ENCODE measurements at regions not wholly inside any gene's neighbourhood (a gene's known extent, or its start where the extent isn't known, plus 50 kb on each side); places are given as distances from the start of the nearest gene placed in this dataset.

GRCh38 chr9:120330031-120330430 is 249.9 kb downstream of the CDK5RAP2 start:
- H3K27ac Mint-ChIP-seq (ENCODE audit: unreplicated experiment), result no peak overlapping the region
- H3K9me3 Mint-ChIP-seq, result no peaks in the 10 kb centered on the region
- no peak overlapping the region for H3K4me3 Mint-ChIP-seq
- no peak for TF ChIP-seq CTCF (conservative IDR thresholded peaks at IDR 0.05)
- peaks cover 13% of the 10 kb centered on the region for H3K27me3 Mint-ChIP-seq (ENCODE audit: low read depth)
- DNase-seq (ENCODE audit: low read depth, low spot score), result no peak
- H3K36me3 Mint-ChIP-seq (ENCODE audit: low read depth), result no peaks in the 10 kb centered on the region
- peaks cover 4% of the 10 kb centered on the region for H3K4me1 Mint-ChIP-seq

- Mint-ChIP-seq H3K4me1 (peaks cover 10% of the 10 kb centered on the region), H3K4me3 (no peak overlapping the region), H3K36me3 (ENCODE audit: low read depth) (no peaks in the 10 kb centered on the region), H3K9me3 (no peaks in the 10 kb centered on the region), H3K27ac (ENCODE audit: unreplicated experiment) (no peak overlapping the region), H3K27me3 (ENCODE audit: low read depth) (peaks cover 7% of the 10 kb centered on the region)
- no peak for DNase-seq (ENCODE audit: low read depth, low spot score)
- TF ChIP-seq CTCF (conservative IDR thresholded peaks at IDR 0.05), result no peak
Measured at GRCh38 chr9:120327322-120327721, 252.6 kb downstream of the CDK5RAP2 start.

GRCh38 chr9:120326049-120326693 is 253.8 kb downstream of the CDK5RAP2 start:
- H3K36me3 Mint-ChIP-seq (ENCODE audit: low read depth), result no peaks in the 10 kb centered on the region
- H3K4me3 Mint-ChIP-seq, result no peak overlapping the region
- TF ChIP-seq CTCF (conservative IDR thresholded peaks at IDR 0.05), result no peak
- no peak for DNase-seq (ENCODE audit: low read depth, low spot score)
- peaks cover 10% of the 10 kb centered on the region for H3K4me1 Mint-ChIP-seq
- H3K9me3 Mint-ChIP-seq, result no peaks in the 10 kb centered on the region
- H3K27ac Mint-ChIP-seq (ENCODE audit: unreplicated experiment), result no peak overlapping the region
- H3K27me3 Mint-ChIP-seq (ENCODE audit: low read depth), result peaks cover 10% of the 10 kb centered on the region

- Mint-ChIP-seq H3K27me3 (ENCODE audit: low read depth) (peaks cover 7% of the 10 kb centered on the region), H3K4me1 (peaks cover 10% of the 10 kb centered on the region), H3K9me3 (no peaks in the 10 kb centered on the region), H3K4me3 (no peak overlapping the region), H3K27ac (ENCODE audit: unreplicated experiment) (no peak overlapping the region), H3K36me3 (ENCODE audit: low read depth) (no peaks in the 10 kb centered on the region)
- no peak for DNase-seq (ENCODE audit: low read depth, low spot score)
- peak; percentile 21 for TF ChIP-seq CTCF (conservative IDR thresholded peaks at IDR 0.05)
Measured at GRCh38 chr9:120324996-120325642, 254.8 kb downstream of the CDK5RAP2 start.

- H3K9me3 Mint-ChIP-seq, result no peaks in the 10 kb centered on the region
- H3K4me3 Mint-ChIP-seq, result no peak overlapping the region
- H3K27ac Mint-ChIP-seq (ENCODE audit: unreplicated experiment), result no peak overlapping the region
- TF ChIP-seq CTCF (conservative IDR thresholded peaks at IDR 0.05), result no peak
- peaks cover 7% of the 10 kb centered on the region for H3K27me3 Mint-ChIP-seq (ENCODE audit: low read depth)
- H3K36me3 Mint-ChIP-seq (ENCODE audit: low read depth), result no peaks in the 10 kb centered on the region
- DNase-seq (ENCODE audit: low read depth, low spot score), result no peak
- peaks cover 10% of the 10 kb centered on the region for H3K4me1 Mint-ChIP-seq
Measured at GRCh38 chr9:120324461-120324860, 255.5 kb downstream of the CDK5RAP2 start.

Data from neural crest cell (in vitro differentiated cells).